ENCODE measurements at regions not wholly inside any gene's neighbourhood (a gene's known extent, or its start where the extent isn't known, plus 50 kb on each side); places are given as distances from the start of the nearest gene placed in this dataset.

GRCh38 chr3:127038923-127039581, 56.1 kb downstream of the PLXNA1 start:
- POLR2A ChIA-PET: no interaction called here
- dilution Hi-C loops (cut with MboI; ENCODE audit: extremely low pct_ligation_motif_present, low sequenced_read_pairs): no loop called here

More at GRCh38 chr3:127038923-127039581, 56.1 kb downstream of the PLXNA1 start:
- no peak for DNase-seq (ENCODE audit: low read depth, low spot score)
- no peaks in the 10 kb centered on the region for H3K4me1 ChIP-seq (ENCODE audit: control insufficient read depth, extremely low read depth, insufficient read depth, low read length)
- H3K27ac ChIP-seq (ENCODE audit: insufficient read depth, low read depth, low read length): no peak overlapping the region
- H3K79me2 ChIP-seq (ENCODE audit: control insufficient read depth, insufficient read depth, low read length): no peaks in the 10 kb centered on the region
- H3K4me3 ChIP-seq (replicated peaks in 1 of 3; ENCODE audit: insufficient read depth in 1 of 3, low read depth in 1 of 3, low read length in 3 of 3): no peak overlapping the region
- intact Hi-C loops (cut with micrococcal nuclease): no loop called here
- H3K36me3 ChIP-seq (ENCODE audit: control insufficient read depth in 2 of 2, extremely low read depth in 1 of 2, insufficient read depth in 2 of 2, low read length in 2 of 2): no peaks in the 10 kb centered on the region
- H3K9ac ChIP-seq (replicated peaks; ENCODE audit: extremely low read depth, insufficient read depth, low read length): no peak overlapping the region
- CTCF ChIA-PET: no interaction called here
- TF ChIP-seq JUN (IDR thresholded peaks at IDR 0.05; ENCODE audit: borderline replicate concordance, insufficient read depth, insufficient read length, low read depth) (no peak), POLR2AphosphoS5 (IDR thresholded peaks at IDR 0.05; ENCODE audit: insufficient read depth, low read depth, low read length) (no peak), GATA2 (IDR thresholded peaks at IDR 0.05; ENCODE audit: insufficient read depth, insufficient read length, low read depth, low read length) (no peak), MAX (IDR thresholded peaks at IDR 0.05; ENCODE audit: insufficient read depth, insufficient read length) (no peak), EZH2 (IDR thresholded peaks at IDR 0.05; ENCODE audit: borderline replicate concordance, low read depth, low read length, severe bottlenecking) (no peak), FOS (IDR thresholded peaks at IDR 0.05; ENCODE audit: borderline replicate concordance, insufficient read depth, low read length) (no peak), POLR2A (IDR thresholded peaks at IDR 0.05; ENCODE audit: low read depth, low read length) (no peak)
- TF ChIP-seq, protein P1, sequence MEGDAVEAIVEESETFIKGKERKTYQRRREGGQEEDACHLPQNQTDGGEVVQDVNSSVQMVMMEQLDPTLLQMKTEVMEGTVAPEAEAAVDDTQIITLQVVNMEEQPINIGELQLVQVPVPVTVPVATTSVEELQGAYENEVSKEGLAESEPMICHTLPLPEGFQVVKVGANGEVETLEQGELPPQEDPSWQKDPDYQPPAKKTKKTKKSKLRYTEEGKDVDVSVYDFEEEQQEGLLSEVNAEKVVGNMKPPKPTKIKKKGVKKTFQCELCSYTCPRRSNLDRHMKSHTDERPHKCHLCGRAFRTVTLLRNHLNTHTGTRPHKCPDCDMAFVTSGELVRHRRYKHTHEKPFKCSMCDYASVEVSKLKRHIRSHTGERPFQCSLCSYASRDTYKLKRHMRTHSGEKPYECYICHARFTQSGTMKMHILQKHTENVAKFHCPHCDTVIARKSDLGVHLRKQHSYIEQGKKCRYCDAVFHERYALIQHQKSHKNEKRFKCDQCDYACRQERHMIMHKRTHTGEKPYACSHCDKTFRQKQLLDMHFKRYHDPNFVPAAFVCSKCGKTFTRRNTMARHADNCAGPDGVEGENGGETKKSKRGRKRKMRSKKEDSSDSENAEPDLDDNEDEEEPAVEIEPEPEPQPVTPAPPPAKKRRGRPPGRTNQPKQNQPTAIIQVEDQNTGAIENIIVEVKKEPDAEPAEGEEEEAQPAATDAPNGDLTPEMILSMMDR (IDR thresholded peaks at IDR 0.05; ENCODE audit: extremely low read depth in 1 of 2, insufficient read depth in 1 of 2, low read depth in 1 of 2, low read length in 2 of 2): no peak
- BruUV-seq (replicated peaks): no TSS peak
- no peaks in the 10 kb centered on the region for H3K27me3 ChIP-seq (ENCODE audit: control insufficient read depth in 2 of 2, insufficient read depth in 2 of 2, low read length in 2 of 2)
- H3K4me2 ChIP-seq (ENCODE audit: insufficient read depth, low read length): no peak overlapping the region
- H3K9me1 ChIP-seq (replicated peaks; ENCODE audit: control insufficient read depth, extremely low read depth, insufficient read depth, low read length): no peaks in the 10 kb centered on the region
- no peaks in the 10 kb centered on the region for H4K20me1 ChIP-seq (replicated peaks; ENCODE audit: control insufficient read depth, extremely low read depth, insufficient read depth, low read length)
- H2AFZ ChIP-seq (ENCODE audit: low read depth, low read length): no peak overlapping the region
- H3K9me3 ChIP-seq (replicated peaks; ENCODE audit: control insufficient read depth, insufficient read depth, low read length): no peaks in the 10 kb centered on the region
- no peak for FAIRE-seq
